Upper lobe of left lung (tissue), 4 donors: ENCODE measurements at regions not wholly inside any gene's neighbourhood (a gene's known extent, or its start where the extent isn't known, plus 50 kb on each side); places are given as distances from the start of the nearest gene placed in this dataset.

Experiments
- CTCF ChIP-seq, 6 experiments: fragments of 450-650 bp in 4 of 6; fragments of 200-600 bp in 2 of 6; sonication (generic) in 2 of 6; IDR thresholded peaks; one replicate each; pipeline ENCODE4 v1.5.1; 2016 to 2019; ENCODE audit warnings: antibody characterized with exemption in 6 of 6
- POLR2A ChIP-seq, 4 donors: fragments of 450-650 bp; IDR thresholded peaks; one replicate each; pipeline ENCODE4 v1.5.1; 2016 to 2017; ENCODE audit warnings: antibody characterized with exemption in 4 of 4, mild to moderate bottlenecking in 2 of 4
- POLR2AphosphoS5 ChIP-seq, 2 donors: sonication (generic); formaldehyde crosslinking; IDR thresholded peaks; one replicate each; pipeline ENCODE4 v1.5.1; 2017; ENCODE audit warnings: antibody characterized with exemption in 2 of 2

- TF ChIP-seq CTCF (IDR thresholded peaks at IDR 0.05), result no peak
- TF ChIP-seq POLR2AphosphoS5 (IDR thresholded peaks at IDR 0.05), result no peak
- TF ChIP-seq POLR2A (IDR thresholded peaks at IDR 0.05), result no peak
Measured at GRCh38 chr15:93460717-93461116, 371.7 kb upstream of the RGMA start.
